ENCODE measurements at regions not wholly inside any gene's neighbourhood (a gene's known extent, or its start where the extent isn't known, plus 50 kb on each side); places are given as distances from the start of the nearest gene placed in this dataset.
"Not testable (repeated sequence)": the region's sequence is repeated elsewhere in the genome, so short reads cannot be mapped to it uniquely, and the experiment has no call there.

DNA sequence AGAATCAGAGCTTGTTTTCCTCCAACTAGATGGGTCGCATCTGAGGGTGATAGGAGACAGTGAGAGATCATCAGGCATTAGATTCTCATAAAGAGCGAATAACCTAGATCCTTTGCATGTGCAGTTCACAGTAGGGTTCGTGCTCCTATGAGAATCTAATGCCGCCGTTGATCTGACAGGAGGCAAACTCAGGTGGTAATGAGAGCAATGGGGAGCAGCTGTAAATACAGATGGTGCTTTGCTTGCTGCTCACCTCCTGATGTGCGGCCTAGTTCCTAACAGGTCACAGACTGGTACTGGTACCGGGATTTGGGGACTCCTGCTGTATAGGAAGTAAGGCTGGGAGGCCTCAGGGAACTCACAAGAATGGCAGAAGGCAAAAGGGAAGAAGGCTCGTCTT, 276.5 kb downstream of the FAT4 start:
- Histone ChIP-seq H3K27me3 (ENCODE audit: insufficient read depth, low read depth, severe bottlenecking) (no peaks in the 10 kb centered on the region), H3K9me3 (ENCODE audit: severe bottlenecking) (no peaks in the 10 kb centered on the region), H3K27ac (no peak overlapping the region), H3K36me3 (no peaks in the 10 kb centered on the region), H3K4me3 (ENCODE audit: low read depth, low read length) (no peak overlapping the region)
- no peak for TF ChIP-seq CTCF (IDR thresholded peaks at IDR 0.05; ENCODE audit: low read depth, low read length)
- DNase-seq = no peak

DNA sequence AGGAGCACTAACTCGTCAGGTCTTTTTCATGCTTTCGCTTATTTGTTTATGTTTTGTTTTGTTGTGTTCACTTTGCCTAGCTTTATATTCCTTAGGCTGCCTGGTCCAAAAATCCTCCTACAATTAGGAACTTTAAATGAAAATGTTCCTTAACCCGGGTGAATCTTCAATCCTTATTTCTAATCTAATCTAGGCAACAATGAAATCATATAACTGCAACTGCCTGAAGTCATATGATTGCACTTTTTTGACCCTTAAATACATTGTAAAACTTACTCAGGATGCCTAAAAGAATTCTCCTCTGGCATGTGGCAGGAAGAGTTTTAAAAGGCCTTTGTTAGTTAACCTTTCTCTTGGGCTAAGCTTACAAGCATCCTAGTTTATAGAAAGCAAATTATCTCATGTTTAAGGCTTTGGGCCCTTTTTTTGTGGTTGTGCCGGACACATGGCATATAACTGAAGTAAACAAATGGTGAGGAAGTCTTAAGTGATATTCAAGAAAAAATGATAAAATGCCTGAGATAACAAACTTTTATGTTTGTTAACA, 279.4 kb downstream of the FAT4 start:
- Histone ChIP-seq H3K4me3 (ENCODE audit: low read depth, low read length) (no peak overlapping the region), H3K9me3 (ENCODE audit: severe bottlenecking) (no peaks in the 10 kb centered on the region)
- TF ChIP-seq CTCF (IDR thresholded peaks at IDR 0.05; ENCODE audit: low read depth, low read length) = no peak

DNA sequence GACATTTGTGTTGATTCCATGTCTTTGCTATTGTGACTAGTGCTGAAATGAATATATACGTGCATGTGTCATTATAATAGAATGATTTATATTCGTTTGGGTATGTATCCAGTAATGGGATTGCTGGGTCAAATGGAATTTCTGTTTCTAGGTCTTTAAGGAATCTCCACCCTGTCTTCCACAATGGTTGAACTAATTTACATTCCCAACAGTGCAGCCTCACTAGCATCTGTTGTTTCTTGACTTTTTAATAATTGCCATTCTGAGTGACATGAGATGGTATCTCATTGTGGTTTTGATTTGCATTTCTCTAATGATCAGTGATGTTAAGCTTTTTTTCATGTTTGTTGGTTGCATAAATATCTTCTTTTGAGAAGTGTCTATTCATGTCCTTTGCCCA, 291.2 kb downstream of the FAT4 start:
- not testable (repeated sequence) for H3K27me3 ChIP-seq (ENCODE audit: insufficient read depth, low read depth, severe bottlenecking); DNase-seq; H3K4me3 ChIP-seq (ENCODE audit: low read depth, low read length); H3K27ac ChIP-seq; H3K36me3 ChIP-seq; H3K9me3 ChIP-seq (ENCODE audit: severe bottlenecking)

More for the DNA sequence above, 279.4 kb downstream of the FAT4 start:
- no peak for DNase-seq
- Histone ChIP-seq H3K27me3 (ENCODE audit: insufficient read depth, low read depth, severe bottlenecking) (no peaks in the 10 kb centered on the region), H3K36me3 (no peaks in the 10 kb centered on the region), H3K27ac (no peak overlapping the region)

- no peak overlapping the region for H3K27ac ChIP-seq
- no peaks in the 10 kb centered on the region for H3K36me3 ChIP-seq
- DNase-seq = no peak
- H3K9me3 ChIP-seq (ENCODE audit: severe bottlenecking) = no peaks in the 10 kb centered on the region
- TF ChIP-seq CTCF (IDR thresholded peaks at IDR 0.05; ENCODE audit: low read depth, low read length) = no peak
- H3K4me3 ChIP-seq (ENCODE audit: low read depth, low read length) = no peak overlapping the region
- H3K27me3 ChIP-seq (ENCODE audit: insufficient read depth, low read depth, severe bottlenecking) = no peaks in the 10 kb centered on the region
These were observed 305.5 kb downstream of the FAT4 start for GRCh38 chr4:125620066-125620860.

DNA sequence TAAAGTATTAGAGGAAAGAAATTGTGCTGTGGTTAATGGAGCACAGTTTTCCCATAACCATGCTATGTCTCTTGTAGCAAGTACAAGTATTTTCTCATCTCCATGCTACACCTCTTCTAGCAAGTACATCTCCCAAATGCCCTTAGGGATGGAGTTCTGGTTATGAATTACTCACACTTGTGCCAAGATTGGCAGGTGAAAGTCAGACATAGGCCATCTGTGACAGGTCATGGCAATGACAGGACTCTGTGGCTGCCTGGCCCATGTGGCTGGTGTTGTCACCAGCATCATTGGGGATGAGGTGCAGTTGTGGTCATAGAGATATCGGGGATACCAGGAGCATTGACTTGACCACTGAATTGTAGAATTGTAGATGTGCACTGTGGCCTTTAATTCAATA, 310.2 kb downstream of the FAT4 start:
- TF ChIP-seq CTCF (IDR thresholded peaks at IDR 0.05; ENCODE audit: low read depth, low read length) = no peak
- Histone ChIP-seq H3K9me3 (ENCODE audit: severe bottlenecking) (no peaks in the 10 kb centered on the region), H3K4me3 (ENCODE audit: low read depth, low read length) (no peak overlapping the region), H3K27me3 (ENCODE audit: insufficient read depth, low read depth, severe bottlenecking) (no peaks in the 10 kb centered on the region), H3K36me3 (no peaks in the 10 kb centered on the region), H3K27ac (no peak overlapping the region)
- no peak for DNase-seq

- Histone ChIP-seq H3K9me3 (ENCODE audit: severe bottlenecking) (no peaks in the 10 kb centered on the region), H3K4me3 (ENCODE audit: low read depth, low read length) (no peak overlapping the region), H3K27ac (no peak overlapping the region), H3K36me3 (no peaks in the 10 kb centered on the region), H3K27me3 (ENCODE audit: insufficient read depth, low read depth, severe bottlenecking) (no peaks in the 10 kb centered on the region)
- peak; percentile 25 for DNase-seq
- no peak for TF ChIP-seq CTCF (IDR thresholded peaks at IDR 0.05; ENCODE audit: low read depth, low read length)
These were observed 312.2 kb downstream of the FAT4 start for GRCh38 chr4:125626946-125627345.
